ENCODE measurements at regions not wholly inside any gene's neighbourhood (a gene's known extent, or its start where the extent isn't known, plus 50 kb on each side); places are given as distances from the start of the nearest gene placed in this dataset.

DNA sequence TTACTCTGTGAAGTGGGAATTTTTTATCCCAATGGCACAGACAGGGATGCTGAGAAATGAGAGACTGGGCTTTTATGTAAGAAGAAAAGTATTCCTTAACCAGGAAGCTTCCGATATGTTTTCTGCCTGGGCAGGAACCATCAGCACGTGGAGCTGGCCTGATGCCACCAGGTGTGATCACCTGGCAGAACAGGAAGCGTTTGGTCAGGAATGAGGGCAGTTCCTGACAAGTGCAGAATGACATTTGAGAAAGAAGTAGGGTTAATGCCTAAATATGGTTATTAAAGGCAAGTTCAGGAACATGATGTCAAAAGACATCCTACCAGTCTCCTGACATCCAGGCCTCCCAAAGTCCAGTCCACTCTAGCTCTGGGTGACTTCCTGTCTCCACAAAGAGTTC, 210.3 kb downstream of the NUAK1 start:
- no peak for DNase-seq (ENCODE audit: extremely low read depth, low read depth)
- TF ChIP-seq CTCF (IDR thresholded peaks at IDR 0.05; ENCODE audit: low read depth, low read length) = no peak

DNA sequence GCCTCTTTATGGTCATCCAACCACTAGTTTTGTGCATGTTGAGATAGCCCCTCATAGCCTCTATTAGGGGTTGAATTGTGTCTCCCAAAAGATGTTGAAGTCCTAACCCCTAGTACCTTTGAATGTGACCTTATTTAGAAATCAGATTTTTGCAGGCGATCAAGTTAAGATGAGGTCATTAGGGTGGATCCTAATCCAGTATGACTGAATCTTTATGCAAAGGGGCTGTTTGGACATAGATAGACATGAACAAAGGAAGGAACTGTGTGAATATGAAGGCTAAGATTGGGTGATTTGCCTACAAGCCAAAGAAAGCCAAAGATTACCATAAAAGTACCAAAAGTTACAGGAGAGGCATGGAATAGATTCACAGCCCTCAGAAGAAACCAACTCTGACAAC, 209.6 kb downstream of the NUAK1 start:
- DNase-seq (ENCODE audit: extremely low read depth, low read depth) = no peak
- no peak for TF ChIP-seq CTCF (IDR thresholded peaks at IDR 0.05; ENCODE audit: low read depth, low read length)

DNA sequence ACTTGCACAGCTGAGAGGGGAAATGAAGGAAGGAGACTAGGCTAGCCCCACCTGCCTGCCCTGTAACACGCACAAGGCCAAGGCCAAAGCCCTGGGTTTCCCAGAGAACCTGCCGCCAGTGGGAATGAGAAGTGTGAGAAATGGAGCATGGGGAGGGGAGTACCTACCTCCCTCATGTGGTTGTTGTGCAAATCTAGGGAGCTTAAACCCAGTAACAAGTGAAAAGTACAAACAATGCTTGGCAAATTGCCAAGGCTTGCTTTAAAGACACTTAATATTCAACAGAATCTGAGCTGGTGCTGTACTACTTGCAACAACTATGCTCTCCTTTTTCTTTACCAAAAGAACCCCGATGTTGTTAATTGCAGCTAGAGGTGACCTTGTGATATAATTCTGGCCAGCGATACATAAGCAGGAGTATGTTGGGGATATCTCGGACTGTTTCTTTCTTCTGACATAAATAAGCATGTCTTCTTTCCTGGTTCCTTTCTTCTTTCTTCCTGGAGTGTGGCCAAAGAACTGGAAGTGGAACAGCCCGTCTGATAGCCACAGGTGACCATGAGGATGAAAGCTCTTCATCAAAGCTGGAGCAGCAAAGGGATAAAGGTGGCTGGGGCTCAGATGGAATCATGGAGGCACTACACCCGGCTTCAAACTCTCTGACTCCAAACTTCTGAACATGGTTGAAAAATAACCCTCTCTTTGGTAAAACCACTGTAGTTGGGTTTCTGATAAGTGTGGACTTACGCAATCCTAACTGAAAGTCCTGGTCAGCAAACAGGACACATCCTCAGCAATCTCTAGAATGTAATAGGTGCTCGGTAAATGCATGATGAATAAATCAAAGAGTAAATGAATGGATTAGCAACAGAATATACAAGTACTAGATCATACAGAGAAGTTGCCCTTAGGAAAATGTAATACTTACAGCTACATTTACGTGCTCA, 207.9 kb downstream of the NUAK1 start:
- no peak for DNase-seq (ENCODE audit: extremely low read depth, low read depth)
- TF ChIP-seq CTCF (IDR thresholded peaks at IDR 0.05; ENCODE audit: low read depth, low read length) = no peak

- TF ChIP-seq CTCF (IDR thresholded peaks at IDR 0.05; ENCODE audit: low read depth, low read length) = no peak
These were observed 206.8 kb downstream of the NUAK1 start for GRCh38 chr12:105931762-105932570.

DNA sequence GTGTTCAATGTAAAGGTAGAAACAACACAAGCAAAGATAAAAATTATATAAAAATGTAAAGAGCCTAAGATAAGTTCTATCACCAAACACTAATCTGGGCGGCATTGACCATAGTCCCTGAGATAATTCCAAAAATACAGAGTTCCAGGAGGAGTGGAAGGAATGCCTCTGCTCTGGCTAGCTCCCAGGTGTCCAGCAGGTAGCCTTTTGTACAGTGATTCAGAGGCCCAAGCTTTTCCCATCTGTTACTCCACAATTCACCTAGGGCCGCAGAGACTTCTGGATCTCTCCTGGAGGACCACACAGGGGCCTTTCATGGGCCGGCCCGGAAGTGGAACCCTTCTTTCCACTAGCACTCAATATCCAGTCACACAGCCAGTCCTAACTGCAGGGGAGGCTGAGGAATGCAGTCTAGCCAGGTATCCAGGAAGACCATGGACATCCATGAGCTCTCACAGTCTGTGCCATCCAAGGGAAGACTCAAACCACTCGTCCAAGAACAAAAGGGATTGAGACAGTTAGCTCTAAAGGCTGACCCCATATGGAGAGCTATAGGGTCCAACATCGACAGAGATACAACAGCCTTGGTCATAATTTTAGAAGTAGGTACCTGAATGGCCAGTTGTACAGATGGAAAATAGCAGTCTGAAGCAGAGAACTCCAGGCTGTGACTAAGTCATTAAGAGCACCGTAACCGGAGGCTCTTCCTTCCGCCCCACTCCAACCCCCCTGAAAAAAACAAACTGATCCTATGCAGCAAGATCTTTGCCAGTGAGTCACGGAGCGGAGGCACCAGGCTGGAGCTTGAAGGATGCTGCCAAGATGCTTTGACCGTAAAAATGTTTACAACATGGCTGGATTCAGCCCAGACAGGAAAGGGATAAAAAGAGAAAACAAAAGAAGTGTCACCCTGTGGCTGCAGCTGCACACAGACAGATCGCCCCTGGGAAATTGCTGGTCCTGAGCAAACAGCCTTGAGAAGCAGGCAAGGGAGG, 204.8 kb downstream of the NUAK1 start:
- peak; percentile 90 for DNase-seq (ENCODE audit: extremely low read depth, low read depth)

More at GRCh38 chr12:105931762-105932570, 206.8 kb downstream of the NUAK1 start:
- no peak for DNase-seq (ENCODE audit: extremely low read depth, low read depth)

GRCh38 chr12:105935106-105935505, 203.6 kb downstream of the NUAK1 start:
- no peak for DNase-seq (ENCODE audit: extremely low read depth, low read depth)
- no peak for TF ChIP-seq CTCF (IDR thresholded peaks at IDR 0.05; ENCODE audit: low read depth, low read length)

More for the DNA sequence above, 204.8 kb downstream of the NUAK1 start:
- TF ChIP-seq CTCF (IDR thresholded peaks at IDR 0.05; ENCODE audit: low read depth, low read length) = no peak

Measured in AG09319 (cell line).